ENCODE measurements at regions not wholly inside any gene's neighbourhood (a gene's known extent, or its start where the extent isn't known, plus 50 kb on each side); places are given as distances from the start of the nearest gene placed in this dataset.

GRCh38 chr3:22893101-22893500 lies 310.0 kb upstream of the UBE2E2 start:
- DNase-seq (ENCODE audit: low spot score), result no peak

- DNase-seq (ENCODE audit: low spot score), result no peak
These were observed 309.3 kb upstream of the UBE2E2 start for GRCh38 chr3:22893644-22894325.

GRCh38 chr3:22894865-22895264 lies 308.3 kb upstream of the UBE2E2 start:
- no peak for DNase-seq (ENCODE audit: low spot score)

GRCh38 chr3:22895671-22896070 lies 307.5 kb upstream of the UBE2E2 start:
- no peak for DNase-seq (ENCODE audit: low spot score)

GRCh38 chr3:22898558-22898957 lies 304.6 kb upstream of the UBE2E2 start:
- DNase-seq (ENCODE audit: low spot score), result no peak

GRCh38 chr3:22899441-22899840 lies 303.7 kb upstream of the UBE2E2 start:
- DNase-seq (ENCODE audit: low spot score), result no peak

GRCh38 chr3:22900296-22900695 lies 302.8 kb upstream of the UBE2E2 start:
- no peak for DNase-seq (ENCODE audit: low spot score)

- no peak for DNase-seq (ENCODE audit: low spot score)
These were observed 301.4 kb upstream of the UBE2E2 start for GRCh38 chr3:22901684-22902083.

- DNase-seq (ENCODE audit: low spot score), result no peak
These were observed 295.9 kb upstream of the UBE2E2 start for GRCh38 chr3:22907161-22907780.

GRCh38 chr3:22907796-22908195 lies 295.3 kb upstream of the UBE2E2 start:
- DNase-seq (ENCODE audit: low spot score), result no peak

- no peak for DNase-seq (ENCODE audit: low spot score)
These were observed 294.1 kb upstream of the UBE2E2 start for GRCh38 chr3:22908989-22909507.

GRCh38 chr3:22916933-22917332 lies 286.2 kb upstream of the UBE2E2 start:
- DNase-seq (ENCODE audit: low spot score), result no peak

GRCh38 chr3:22920006-22920405 lies 283.1 kb upstream of the UBE2E2 start:
- no peak for DNase-seq (ENCODE audit: low spot score)

GRCh38 chr3:22922317-22922716 lies 280.8 kb upstream of the UBE2E2 start:
- no peak for DNase-seq (ENCODE audit: low spot score)

GRCh38 chr3:22923711-22924110 lies 279.4 kb upstream of the UBE2E2 start:
- no peak for DNase-seq (ENCODE audit: low spot score)

GRCh38 chr3:22928216-22929110 lies 274.7 kb upstream of the UBE2E2 start:
- no peak for DNase-seq (ENCODE audit: low spot score)

- DNase-seq (ENCODE audit: low spot score), result no peak
These were observed 269.9 kb upstream of the UBE2E2 start for GRCh38 chr3:22933051-22933840.

GRCh38 chr3:22933841-22934116 lies 269.3 kb upstream of the UBE2E2 start:
- no peak for DNase-seq (ENCODE audit: low spot score)

- no peak for DNase-seq (ENCODE audit: low spot score)
These were observed 268.1 kb upstream of the UBE2E2 start for GRCh38 chr3:22935040-22935439.

GRCh38 chr3:22937536-22937935 lies 265.6 kb upstream of the UBE2E2 start:
- no peak for DNase-seq (ENCODE audit: low spot score)

GRCh38 chr3:22938739-22939138 lies 264.4 kb upstream of the UBE2E2 start:
- no peak for DNase-seq (ENCODE audit: low spot score)

- no peak for DNase-seq (ENCODE audit: low spot score)
These were observed 263.8 kb upstream of the UBE2E2 start for GRCh38 chr3:22939349-22939748.
